ENCODE measurements at regions not wholly inside any gene's neighbourhood (a gene's known extent, or its start where the extent isn't known, plus 50 kb on each side); places are given as distances from the start of the nearest gene placed in this dataset.

DNA sequence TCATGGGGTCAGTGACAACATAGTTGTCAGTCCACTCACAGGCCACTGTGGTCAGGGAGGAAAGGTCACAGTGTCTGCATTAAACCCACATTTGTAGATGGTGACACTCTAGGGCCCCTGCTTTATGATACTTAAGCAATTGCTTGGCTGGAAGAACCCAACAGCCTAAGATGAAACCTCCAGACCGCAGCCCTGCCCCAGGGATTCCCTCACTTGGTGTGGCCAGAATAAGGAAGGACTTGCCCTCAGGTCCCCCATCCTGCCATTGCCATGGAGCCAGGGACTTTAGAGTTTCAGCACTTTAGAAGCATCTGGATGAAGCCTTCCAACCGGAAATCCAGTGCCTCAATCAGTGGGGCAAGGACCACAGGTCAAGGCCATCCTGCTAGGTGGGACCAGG, 63.9 kb upstream of the LAPTM4A start:
- TF ChIP-seq, protein P1, sequence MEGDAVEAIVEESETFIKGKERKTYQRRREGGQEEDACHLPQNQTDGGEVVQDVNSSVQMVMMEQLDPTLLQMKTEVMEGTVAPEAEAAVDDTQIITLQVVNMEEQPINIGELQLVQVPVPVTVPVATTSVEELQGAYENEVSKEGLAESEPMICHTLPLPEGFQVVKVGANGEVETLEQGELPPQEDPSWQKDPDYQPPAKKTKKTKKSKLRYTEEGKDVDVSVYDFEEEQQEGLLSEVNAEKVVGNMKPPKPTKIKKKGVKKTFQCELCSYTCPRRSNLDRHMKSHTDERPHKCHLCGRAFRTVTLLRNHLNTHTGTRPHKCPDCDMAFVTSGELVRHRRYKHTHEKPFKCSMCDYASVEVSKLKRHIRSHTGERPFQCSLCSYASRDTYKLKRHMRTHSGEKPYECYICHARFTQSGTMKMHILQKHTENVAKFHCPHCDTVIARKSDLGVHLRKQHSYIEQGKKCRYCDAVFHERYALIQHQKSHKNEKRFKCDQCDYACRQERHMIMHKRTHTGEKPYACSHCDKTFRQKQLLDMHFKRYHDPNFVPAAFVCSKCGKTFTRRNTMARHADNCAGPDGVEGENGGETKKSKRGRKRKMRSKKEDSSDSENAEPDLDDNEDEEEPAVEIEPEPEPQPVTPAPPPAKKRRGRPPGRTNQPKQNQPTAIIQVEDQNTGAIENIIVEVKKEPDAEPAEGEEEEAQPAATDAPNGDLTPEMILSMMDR (IDR thresholded peaks at IDR 0.05) = no peak
- no peak for TF ChIP-seq POLR2A (IDR thresholded peaks at IDR 0.05)
